ENCODE measurements at regions not wholly inside any gene's neighbourhood (a gene's known extent, or its start where the extent isn't known, plus 50 kb on each side); places are given as distances from the start of the nearest gene placed in this dataset.

DNA sequence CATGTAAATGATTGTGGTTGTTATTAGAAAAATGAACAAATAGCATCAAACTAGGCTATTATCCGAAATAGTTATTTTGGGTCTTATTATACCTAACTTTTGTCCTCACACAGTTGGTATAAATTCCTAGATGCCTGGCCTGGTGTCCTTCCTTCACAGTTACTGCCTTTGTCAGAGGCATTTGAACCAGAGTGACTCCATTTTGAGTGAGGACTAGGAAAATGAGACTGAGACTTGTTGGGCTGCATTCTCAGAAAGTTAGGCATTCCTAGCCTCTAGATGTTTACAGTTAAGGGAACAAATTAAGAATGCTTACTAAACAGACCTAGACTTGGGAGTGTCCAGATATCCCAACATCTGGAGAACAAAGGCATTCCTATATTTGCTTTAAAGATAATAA is 283.5 kb upstream of the C9orf72 start:
- no peaks in the 10 kb centered on the region for H3K9me3 ChIP-seq
- DNase-seq: no peak
- H3K27ac ChIP-seq: no peak overlapping the region
- no peak overlapping the region for H3K4me3 ChIP-seq
- no peaks in the 10 kb centered on the region for H3K36me3 ChIP-seq
- TF ChIP-seq, protein P1, sequence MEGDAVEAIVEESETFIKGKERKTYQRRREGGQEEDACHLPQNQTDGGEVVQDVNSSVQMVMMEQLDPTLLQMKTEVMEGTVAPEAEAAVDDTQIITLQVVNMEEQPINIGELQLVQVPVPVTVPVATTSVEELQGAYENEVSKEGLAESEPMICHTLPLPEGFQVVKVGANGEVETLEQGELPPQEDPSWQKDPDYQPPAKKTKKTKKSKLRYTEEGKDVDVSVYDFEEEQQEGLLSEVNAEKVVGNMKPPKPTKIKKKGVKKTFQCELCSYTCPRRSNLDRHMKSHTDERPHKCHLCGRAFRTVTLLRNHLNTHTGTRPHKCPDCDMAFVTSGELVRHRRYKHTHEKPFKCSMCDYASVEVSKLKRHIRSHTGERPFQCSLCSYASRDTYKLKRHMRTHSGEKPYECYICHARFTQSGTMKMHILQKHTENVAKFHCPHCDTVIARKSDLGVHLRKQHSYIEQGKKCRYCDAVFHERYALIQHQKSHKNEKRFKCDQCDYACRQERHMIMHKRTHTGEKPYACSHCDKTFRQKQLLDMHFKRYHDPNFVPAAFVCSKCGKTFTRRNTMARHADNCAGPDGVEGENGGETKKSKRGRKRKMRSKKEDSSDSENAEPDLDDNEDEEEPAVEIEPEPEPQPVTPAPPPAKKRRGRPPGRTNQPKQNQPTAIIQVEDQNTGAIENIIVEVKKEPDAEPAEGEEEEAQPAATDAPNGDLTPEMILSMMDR (IDR thresholded peaks at IDR 0.05): no peak
- no peaks in the 10 kb centered on the region for H3K4me1 ChIP-seq
- intact Hi-C loops (cut with DNase I): no loop called here
- H3K9ac ChIP-seq (ENCODE audit: low read depth in 2 of 2, low read length in 2 of 2): no peak overlapping the region
- no peaks in the 10 kb centered on the region for H3K27me3 ChIP-seq

DNA sequence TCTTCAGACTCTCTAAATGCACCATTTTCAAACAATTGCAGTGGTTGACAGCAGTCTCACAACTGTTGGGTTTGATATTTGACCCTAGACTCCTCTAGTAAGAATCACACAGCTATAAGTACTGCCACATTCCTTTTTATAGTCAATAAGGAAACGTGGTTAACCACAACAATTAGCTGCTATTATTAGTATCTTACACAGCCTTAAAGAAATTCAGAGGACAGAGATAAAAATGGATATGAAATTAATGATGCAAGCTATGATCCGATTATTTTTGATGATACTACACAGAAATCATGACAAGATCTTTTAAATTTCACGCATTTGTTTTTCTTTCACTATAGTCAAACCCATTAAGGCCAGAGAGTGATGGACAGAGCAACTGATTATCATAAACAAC is 288.6 kb upstream of the C9orf72 start:
- no peak overlapping the region for H3K9ac ChIP-seq (ENCODE audit: low read depth in 2 of 2, low read length in 2 of 2)
- no peak for DNase-seq
- H3K4me1 ChIP-seq: no peaks in the 10 kb centered on the region
- H3K4me3 ChIP-seq: no peak overlapping the region
- no peaks in the 10 kb centered on the region for H3K9me3 ChIP-seq
- intact Hi-C loops (cut with DNase I): no loop called here
- no peaks in the 10 kb centered on the region for H3K27me3 ChIP-seq
- H3K36me3 ChIP-seq: no peaks in the 10 kb centered on the region
- TF ChIP-seq, protein P1 (IDR thresholded peaks at IDR 0.05): no peak
- no peak overlapping the region for H3K27ac ChIP-seq

DNA sequence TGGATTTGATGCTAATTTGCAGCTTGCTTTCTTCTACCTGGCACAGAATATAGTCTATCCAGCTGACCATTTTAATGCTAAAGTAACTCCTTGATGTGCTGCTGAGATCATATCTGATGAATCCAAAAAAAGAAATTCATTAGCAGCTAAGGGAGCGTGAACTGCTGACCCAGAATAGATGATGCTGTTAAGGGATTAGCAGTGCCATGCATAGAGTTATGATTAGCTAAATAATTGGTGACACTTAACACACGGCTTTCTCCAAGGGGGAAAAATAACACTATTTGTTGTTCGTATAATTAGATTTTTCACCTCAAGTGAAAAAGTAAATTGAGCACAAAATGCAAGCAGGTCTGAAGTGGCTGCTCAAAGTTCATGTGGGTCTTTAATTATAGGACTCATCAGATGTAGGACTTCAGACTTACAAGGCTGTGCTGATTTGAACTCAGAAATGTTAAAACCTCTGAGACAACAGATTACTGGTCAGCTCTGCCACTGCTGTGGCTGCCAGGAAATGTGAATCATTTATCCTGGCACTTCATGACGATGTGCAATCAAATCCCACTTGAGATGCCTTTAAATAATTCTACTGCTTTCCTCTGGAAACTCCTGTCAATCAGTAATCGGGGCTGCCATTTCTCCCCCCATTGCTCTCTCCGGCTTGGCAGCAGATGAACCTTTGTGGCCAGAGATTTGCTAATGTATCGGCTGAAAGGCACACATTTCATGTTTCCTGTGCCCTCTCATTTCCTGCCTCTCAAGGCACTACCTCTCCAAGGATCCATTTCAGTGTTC is 291.6 kb upstream of the C9orf72 start:
- Histone ChIP-seq H3K9ac (ENCODE audit: low read depth in 2 of 2, low read length in 2 of 2) (no peak overlapping the region), H3K4me3 (no peak overlapping the region), H3K27ac (no peak overlapping the region), H3K36me3 (no peaks in the 10 kb centered on the region), H3K9me3 (no peaks in the 10 kb centered on the region), H3K27me3 (no peaks in the 10 kb centered on the region), H3K4me1 (no peaks in the 10 kb centered on the region)
- no peak for DNase-seq
- intact Hi-C loops (cut with DNase I): no loop called here
- TF ChIP-seq, protein P1 (IDR thresholded peaks at IDR 0.05): no peak

DNA sequence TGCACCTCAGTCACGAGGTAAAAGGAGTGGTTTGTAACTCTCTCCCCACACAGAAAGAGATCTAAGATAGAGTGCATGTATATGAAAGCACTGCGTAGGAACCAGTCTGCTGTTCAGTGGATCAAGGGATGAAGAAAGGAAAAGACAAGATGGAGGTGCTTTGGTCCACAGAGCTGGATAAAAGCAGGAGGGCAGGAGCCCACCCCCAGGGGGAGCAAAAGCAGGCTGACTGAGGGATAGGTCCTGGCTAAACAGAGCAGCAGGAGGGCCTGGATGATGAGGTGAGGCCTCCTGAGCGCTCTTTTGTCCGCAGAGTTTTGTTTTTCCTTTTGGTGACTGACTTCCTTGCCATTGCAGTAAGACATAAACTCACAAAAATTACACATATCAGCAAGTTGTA is 293.5 kb upstream of the C9orf72 start:
- no peak overlapping the region for H3K27ac ChIP-seq
- H3K36me3 ChIP-seq: no peaks in the 10 kb centered on the region
- no peaks in the 10 kb centered on the region for H3K4me1 ChIP-seq
- intact Hi-C loops (cut with DNase I): no loop called here
- no peaks in the 10 kb centered on the region for H3K9me3 ChIP-seq
- DNase-seq: no peak
- no peak overlapping the region for H3K4me3 ChIP-seq
- H3K9ac ChIP-seq (ENCODE audit: low read depth in 2 of 2, low read length in 2 of 2): no peak overlapping the region
- no peaks in the 10 kb centered on the region for H3K27me3 ChIP-seq
- TF ChIP-seq, protein P1 (IDR thresholded peaks at IDR 0.05): no peak

DNA sequence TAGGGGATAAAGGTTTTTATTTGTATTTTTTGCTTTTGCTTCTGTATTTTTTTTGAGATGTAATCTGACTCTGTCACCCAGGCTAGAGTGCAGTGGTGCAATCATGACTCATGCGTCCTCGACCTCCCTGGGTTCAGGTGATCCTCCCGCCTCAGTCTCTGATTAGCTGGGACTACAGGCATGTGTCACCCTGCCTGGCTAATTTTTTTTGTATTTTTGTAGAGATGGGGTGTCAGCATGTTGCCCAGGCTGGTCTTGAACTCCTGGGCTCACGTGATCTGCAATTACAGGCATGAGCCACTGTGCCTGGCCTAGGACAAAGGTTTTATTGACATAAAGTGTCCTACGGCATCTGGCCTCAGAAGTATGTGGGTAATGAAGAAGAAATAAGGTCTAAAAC is 297.1 kb upstream of the C9orf72 start:
- Histone ChIP-seq H3K27me3 (no peaks in the 10 kb centered on the region), H3K36me3 (no peaks in the 10 kb centered on the region), H3K9me3 (no peaks in the 10 kb centered on the region), H3K4me1 (no peaks in the 10 kb centered on the region), H3K27ac (no peak overlapping the region), H3K9ac (ENCODE audit: low read depth in 2 of 2, low read length in 2 of 2) (no peak overlapping the region), H3K4me3 (no peak overlapping the region)
- TF ChIP-seq, protein P1 (IDR thresholded peaks at IDR 0.05): no peak
- intact Hi-C loops (cut with DNase I): no loop called here
- DNase-seq: no peak
